WTC11 (cell line): ENCODE measurements at regions not wholly inside any gene's neighbourhood (a gene's known extent, or its start where the extent isn't known, plus 50 kb on each side); places are given as distances from the start of the nearest gene placed in this dataset.

Source experiments
- ATAC-seq: fragments of 200-7000 bp; cut with Tn5 transposase; 2 replicates; pipeline ENCODE4 v1.10.0; 2021; ENCODE audit warnings: mild to moderate bottlenecking, moderate library complexity
- CTCF ChIA-PET: fragments of 300-600 bp; sonication (Branson Sonifier 250); formaldehyde crosslinking; loops from one replicate; lab custom pipeline; 2021; ENCODE audit warnings: antibody characterized with exemption; lab: Charles Lee
- POLR2A ChIA-PET: fragments of 350-600 bp; sonication (Branson Sonifier 250); formaldehyde crosslinking; loops from one replicate; lab custom pipeline; 2021; ENCODE audit warnings: antibody characterized with exemption; lab: Charles Lee
- DNase-seq: peaks from one replicate; pipeline ENCODE4 v3.0.0; 2021; ENCODE audit warnings: low spot score
- H3K27ac Mint-ChIP-seq: 2 replicates; pipeline ENCODE4 v1.8.0; 2021; ENCODE audit warnings: mixed read lengths
- H3K27me3 Mint-ChIP-seq: 2 replicates; pipeline ENCODE4 v1.8.0; 2021; ENCODE audit warnings: low read depth, mild to moderate bottlenecking, moderate library complexity, mixed read lengths
- H3K36me3 Mint-ChIP-seq: 2 replicates; pipeline ENCODE4 v1.8.0; 2021; ENCODE audit warnings: mixed read lengths
- H3K4me1 Mint-ChIP-seq: 2 replicates; pipeline ENCODE4 v1.8.0; 2022; ENCODE audit warnings: mixed read lengths
- H3K4me3 Mint-ChIP-seq: 2 replicates; pipeline ENCODE4 v1.8.0; 2021; ENCODE audit warnings: mild to moderate bottlenecking, moderate library complexity, mixed read lengths
- H3K9me3 Mint-ChIP-seq: 2 replicates; pipeline ENCODE4 v1.8.0; 2021; ENCODE audit warnings: mixed read lengths
- ATF1 ChIP-seq: sonication (generic); formaldehyde crosslinking; IDR thresholded peaks from 2 replicates; pipeline ENCODE4 v1.8.1; 2023; ENCODE audit warnings: mild to moderate bottlenecking, moderate library complexity, missing genetic modification reagents
- ETV6 ChIP-seq: sonication (generic); formaldehyde crosslinking; IDR thresholded peaks from 2 replicates; pipeline ENCODE4 v1.8.1; 2022; ENCODE audit warnings: mild to moderate bottlenecking, missing genetic modification reagents
- FOXJ3 ChIP-seq: sonication (generic); formaldehyde crosslinking; IDR thresholded peaks from 2 replicates; pipeline ENCODE4 v1.9.0; 2021; ENCODE audit warnings: missing genetic modification reagents, mild to moderate bottlenecking, borderline replicate concordance
- IRF2 ChIP-seq: sonication (generic); formaldehyde crosslinking; IDR thresholded peaks from 2 replicates; pipeline ENCODE4 v1.8.0; 2022; ENCODE audit warnings: low read depth, missing genetic modification reagents, borderline replicate concordance
- JAZF1 ChIP-seq: fragments of 250-450 bp; sonication (Bioruptor Pico); IDR thresholded peaks from 2 replicates; pipeline ENCODE4 v1.9.0; 2021; ENCODE audit warnings: moderate library complexity, mild to moderate bottlenecking, inconsistent platforms
- JUN ChIP-seq: sonication (generic); formaldehyde crosslinking; IDR thresholded peaks from 2 replicates; pipeline ENCODE4 v1.8.0; 2023; ENCODE audit warnings: mild to moderate bottlenecking, missing genetic modification reagents
- MXD4 ChIP-seq: fragments of 250-450 bp; sonication (Bioruptor Pico); IDR thresholded peaks from 2 replicates; pipeline ENCODE4 v1.8.0; 2021; ENCODE audit warnings: mild to moderate bottlenecking, moderate library complexity, borderline replicate concordance
- RELA ChIP-seq: sonication (generic); formaldehyde crosslinking; IDR thresholded peaks from 2 replicates; pipeline ENCODE4 v1.8.1; 2022; ENCODE audit warnings: missing genetic modification reagents, mild to moderate bottlenecking, borderline replicate concordance
- SMAD3 ChIP-seq: sonication (generic); formaldehyde crosslinking; IDR thresholded peaks from 2 replicates; pipeline ENCODE4 v1.8.0; 2022; ENCODE audit warnings: missing genetic modification reagents, mild to moderate bottlenecking, borderline replicate concordance
- SOX15 ChIP-seq: fragments of 250-450 bp; sonication (Bioruptor Pico); IDR thresholded peaks from 2 replicates; pipeline ENCODE4 v1.9.0; 2021; ENCODE audit warnings: mild to moderate bottlenecking
- ZNF121 ChIP-seq: sonication (generic); formaldehyde crosslinking; IDR thresholded peaks from 2 replicates; pipeline ENCODE4 v1.8.0; 2023; ENCODE audit warnings: missing genetic modification reagents
- ZNF263 ChIP-seq: sonication (generic); formaldehyde crosslinking; IDR thresholded peaks from 2 replicates; pipeline ENCODE4 v1.8.1; 2022; ENCODE audit warnings: low read depth, mild to moderate bottlenecking, moderate library complexity, missing genetic modification reagents
- ZNF423 ChIP-seq: fragments of 250-450 bp; sonication (Bioruptor Pico); IDR thresholded peaks from 2 replicates; pipeline ENCODE4 v2.1.2; 2022; ENCODE audit warnings: mild to moderate bottlenecking, moderate library complexity
- TF ChIP-seq, protein P1 (sequence below): sonication (generic); formaldehyde crosslinking; IDR thresholded peaks from 2 replicates; pipeline ENCODE4 v1.8.0; 2023; ENCODE audit warnings: missing genetic modification reagents
- TF ChIP-seq, protein P2 (sequence below): sonication (generic); formaldehyde crosslinking; IDR thresholded peaks from 2 replicates; pipeline ENCODE4 v1.8.1; 2023; ENCODE audit warnings: mild to moderate bottlenecking, missing genetic modification reagents, borderline replicate concordance
- TF ChIP-seq, protein P3 (sequence below): fragments of 250-450 bp; sonication (Bioruptor Pico); conservative IDR thresholded peaks from 2 replicates; pipeline ENCODE4 v1.9.0; 2021; ENCODE audit warnings: mild to moderate bottlenecking
- TF ChIP-seq, protein P4 (sequence below): fragments of 250-450 bp; sonication (Bioruptor Pico); IDR thresholded peaks from 2 replicates; pipeline ENCODE4 v1.9.0; 2021; ENCODE audit warnings: mild to moderate bottlenecking
- TF ChIP-seq, protein P5 (sequence below): sonication (generic); formaldehyde crosslinking; IDR thresholded peaks from 2 replicates; pipeline ENCODE4 v1.8.1; 2022; ENCODE audit warnings: mild to moderate bottlenecking, moderate library complexity, missing genetic modification reagents

DNA sequence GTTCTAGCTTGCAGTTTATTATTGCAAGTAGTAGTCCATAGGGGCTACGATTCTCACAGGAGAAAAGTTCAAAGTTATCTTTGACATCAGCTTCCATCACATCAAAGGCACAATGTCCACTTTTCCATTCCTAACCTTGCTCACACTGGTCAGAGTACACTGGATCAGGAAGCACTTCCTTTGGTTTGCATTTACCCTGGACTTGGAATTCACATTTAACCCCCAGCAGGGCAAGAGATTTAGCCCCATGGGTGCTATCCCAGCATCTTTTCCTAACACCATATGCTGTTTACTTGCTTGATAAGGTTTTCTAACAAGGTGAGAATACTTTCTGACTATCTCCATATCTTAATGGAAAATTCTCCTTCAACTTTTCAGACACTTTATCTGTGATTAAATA, 55.6 kb upstream of the ASTN2 start:
- Mint-ChIP-seq H3K27me3 (no peaks in the 10 kb centered on the region), H3K4me1 (no peaks in the 10 kb centered on the region), H3K36me3 (no peaks in the 10 kb centered on the region), H3K4me3 (no peak overlapping the region), H3K9me3 (no peaks in the 10 kb centered on the region), H3K27ac (no peak overlapping the region)
- TF ChIP-seq IRF2 (CRISPR knock-in tag) (no peak), ZNF423 (CRISPR knock-in tag) (no peak), ZNF263 (no peak), RELA (CRISPR knock-in tag) (no peak), ETV6 (CRISPR knock-in tag) (no peak), SOX15 (no peak), FOXJ3 (CRISPR knock-in tag) (no peak), MXD4 (no peak), JAZF1 (CRISPR knock-in tag) (no peak), ATF1 (CRISPR knock-in tag) (no peak), SMAD3 (no peak), JUN (CRISPR knock-in tag) (no peak), ZNF121 (CRISPR knock-in tag) (no peak)
- TF ChIP-seq, protein P1, sequence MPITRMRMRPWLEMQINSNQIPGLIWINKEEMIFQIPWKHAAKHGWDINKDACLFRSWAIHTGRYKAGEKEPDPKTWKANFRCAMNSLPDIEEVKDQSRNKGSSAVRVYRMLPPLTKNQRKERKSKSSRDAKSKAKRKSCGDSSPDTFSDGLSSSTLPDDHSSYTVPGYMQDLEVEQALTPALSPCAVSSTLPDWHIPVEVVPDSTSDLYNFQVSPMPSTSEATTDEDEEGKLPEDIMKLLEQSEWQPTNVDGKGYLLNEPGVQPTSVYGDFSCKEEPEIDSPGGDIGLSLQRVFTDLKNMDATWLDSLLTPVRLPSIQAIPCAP (CRISPR knock-in tag) = no peak
- TF ChIP-seq, protein P2, sequence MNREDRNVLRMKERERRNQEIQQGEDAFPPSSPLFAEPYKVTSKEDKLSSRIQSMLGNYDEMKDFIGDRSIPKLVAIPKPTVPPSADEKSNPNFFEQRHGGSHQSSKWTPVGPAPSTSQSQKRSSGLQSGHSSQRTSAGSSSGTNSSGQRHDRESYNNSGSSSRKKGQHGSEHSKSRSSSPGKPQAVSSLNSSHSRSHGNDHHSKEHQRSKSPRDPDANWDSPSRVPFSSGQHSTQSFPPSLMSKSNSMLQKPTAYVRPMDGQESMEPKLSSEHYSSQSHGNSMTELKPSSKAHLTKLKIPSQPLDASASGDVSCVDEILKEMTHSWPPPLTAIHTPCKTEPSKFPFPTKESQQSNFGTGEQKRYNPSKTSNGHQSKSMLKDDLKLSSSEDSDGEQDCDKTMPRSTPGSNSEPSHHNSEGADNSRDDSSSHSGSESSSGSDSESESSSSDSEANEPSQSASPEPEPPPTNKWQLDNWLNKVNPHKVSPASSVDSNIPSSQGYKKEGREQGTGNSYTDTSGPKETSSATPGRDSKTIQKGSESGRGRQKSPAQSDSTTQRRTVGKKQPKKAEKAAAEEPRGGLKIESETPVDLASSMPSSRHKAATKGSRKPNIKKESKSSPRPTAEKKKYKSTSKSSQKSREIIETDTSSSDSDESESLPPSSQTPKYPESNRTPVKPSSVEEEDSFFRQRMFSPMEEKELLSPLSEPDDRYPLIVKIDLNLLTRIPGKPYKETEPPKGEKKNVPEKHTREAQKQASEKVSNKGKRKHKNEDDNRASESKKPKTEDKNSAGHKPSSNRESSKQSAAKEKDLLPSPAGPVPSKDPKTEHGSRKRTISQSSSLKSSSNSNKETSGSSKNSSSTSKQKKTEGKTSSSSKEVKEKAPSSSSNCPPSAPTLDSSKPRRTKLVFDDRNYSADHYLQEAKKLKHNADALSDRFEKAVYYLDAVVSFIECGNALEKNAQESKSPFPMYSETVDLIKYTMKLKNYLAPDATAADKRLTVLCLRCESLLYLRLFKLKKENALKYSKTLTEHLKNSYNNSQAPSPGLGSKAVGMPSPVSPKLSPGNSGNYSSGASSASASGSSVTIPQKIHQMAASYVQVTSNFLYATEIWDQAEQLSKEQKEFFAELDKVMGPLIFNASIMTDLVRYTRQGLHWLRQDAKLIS (CRISPR knock-in tag) = no peak
- TF ChIP-seq, protein P3, sequence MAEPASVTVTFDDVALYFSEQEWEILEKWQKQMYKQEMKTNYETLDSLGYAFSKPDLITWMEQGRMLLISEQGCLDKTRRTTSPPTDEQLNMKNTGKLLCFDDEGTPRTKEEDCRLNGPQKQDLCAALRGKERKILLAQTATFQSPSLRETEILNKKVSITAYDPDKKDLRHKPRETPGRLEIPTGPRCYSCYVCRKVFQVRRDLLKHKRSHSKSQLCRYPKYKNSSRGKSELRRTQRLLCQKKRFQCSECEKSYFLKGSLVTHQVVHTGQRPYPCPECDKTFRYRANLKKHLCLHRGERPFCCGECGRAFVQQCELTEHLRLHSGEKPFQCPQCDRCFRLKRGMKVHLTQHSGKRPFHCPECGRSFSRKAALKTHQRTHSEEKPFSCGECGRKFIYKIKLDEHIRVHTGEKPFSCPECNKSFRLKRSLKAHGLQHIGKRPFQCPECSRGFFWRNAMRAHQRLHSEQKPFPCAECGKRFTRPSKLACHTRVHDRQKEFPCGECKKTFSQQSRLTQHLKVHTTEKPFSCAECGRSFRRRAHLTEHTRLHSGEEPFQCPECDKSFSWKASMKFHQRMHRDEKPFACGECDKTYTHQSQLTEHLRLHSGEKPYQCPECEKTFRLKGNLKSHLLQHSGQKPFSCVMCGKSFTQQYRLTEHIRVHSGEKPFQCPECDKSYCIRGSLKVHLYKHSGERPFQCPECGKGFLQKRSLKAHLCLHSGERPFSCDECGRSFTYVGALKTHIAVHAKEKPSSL (CRISPR knock-in tag) = no peak
- TF ChIP-seq, protein P4, sequence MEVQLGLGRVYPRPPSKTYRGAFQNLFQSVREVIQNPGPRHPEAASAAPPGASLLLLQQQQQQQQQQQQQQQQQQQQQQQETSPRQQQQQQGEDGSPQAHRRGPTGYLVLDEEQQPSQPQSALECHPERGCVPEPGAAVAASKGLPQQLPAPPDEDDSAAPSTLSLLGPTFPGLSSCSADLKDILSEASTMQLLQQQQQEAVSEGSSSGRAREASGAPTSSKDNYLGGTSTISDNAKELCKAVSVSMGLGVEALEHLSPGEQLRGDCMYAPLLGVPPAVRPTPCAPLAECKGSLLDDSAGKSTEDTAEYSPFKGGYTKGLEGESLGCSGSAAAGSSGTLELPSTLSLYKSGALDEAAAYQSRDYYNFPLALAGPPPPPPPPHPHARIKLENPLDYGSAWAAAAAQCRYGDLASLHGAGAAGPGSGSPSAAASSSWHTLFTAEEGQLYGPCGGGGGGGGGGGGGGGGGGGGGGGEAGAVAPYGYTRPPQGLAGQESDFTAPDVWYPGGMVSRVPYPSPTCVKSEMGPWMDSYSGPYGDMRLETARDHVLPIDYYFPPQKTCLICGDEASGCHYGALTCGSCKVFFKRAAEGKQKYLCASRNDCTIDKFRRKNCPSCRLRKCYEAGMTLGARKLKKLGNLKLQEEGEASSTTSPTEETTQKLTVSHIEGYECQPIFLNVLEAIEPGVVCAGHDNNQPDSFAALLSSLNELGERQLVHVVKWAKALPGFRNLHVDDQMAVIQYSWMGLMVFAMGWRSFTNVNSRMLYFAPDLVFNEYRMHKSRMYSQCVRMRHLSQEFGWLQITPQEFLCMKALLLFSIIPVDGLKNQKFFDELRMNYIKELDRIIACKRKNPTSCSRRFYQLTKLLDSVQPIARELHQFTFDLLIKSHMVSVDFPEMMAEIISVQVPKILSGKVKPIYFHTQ (CRISPR knock-in tag) = no peak
- TF ChIP-seq, protein P5, sequence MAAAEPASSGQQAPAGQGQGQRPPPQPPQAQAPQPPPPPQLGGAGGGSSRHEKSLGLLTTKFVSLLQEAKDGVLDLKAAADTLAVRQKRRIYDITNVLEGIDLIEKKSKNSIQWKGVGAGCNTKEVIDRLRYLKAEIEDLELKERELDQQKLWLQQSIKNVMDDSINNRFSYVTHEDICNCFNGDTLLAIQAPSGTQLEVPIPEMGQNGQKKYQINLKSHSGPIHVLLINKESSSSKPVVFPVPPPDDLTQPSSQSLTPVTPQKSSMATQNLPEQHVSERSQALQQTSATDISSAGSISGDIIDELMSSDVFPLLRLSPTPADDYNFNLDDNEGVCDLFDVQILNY (CRISPR knock-in tag) = no peak
- DNase-seq = no peak
- POLR2A ChIA-PET = no interaction called here
- CTCF ChIA-PET = interaction anchor here (1.8 kb wide), 1 partner anchor 17 kb away, joined by 5 read pairs; no protein-coding TSS in a partner anchor
- no peak for ATAC-seq
